GM18907 (cell line): ENCODE measurements at regions not wholly inside any gene's neighbourhood (a gene's known extent, or its start where the extent isn't known, plus 50 kb on each side); places are given as distances from the start of the nearest gene placed in this dataset.
"Not testable (repeated sequence)": the region's sequence is repeated elsewhere in the genome, so short reads cannot be mapped to it uniquely, and the experiment has no call there.

Experiments
- ATAC-seq: cut with Tn5 transposase; IDR thresholded peaks from one replicate; pipeline ENCODE4 v1.9.1; 2021; ENCODE audit warnings: mild to moderate bottlenecking, moderate library complexity; ENCODE audit not compliant: unreplicated experiment

DNA sequence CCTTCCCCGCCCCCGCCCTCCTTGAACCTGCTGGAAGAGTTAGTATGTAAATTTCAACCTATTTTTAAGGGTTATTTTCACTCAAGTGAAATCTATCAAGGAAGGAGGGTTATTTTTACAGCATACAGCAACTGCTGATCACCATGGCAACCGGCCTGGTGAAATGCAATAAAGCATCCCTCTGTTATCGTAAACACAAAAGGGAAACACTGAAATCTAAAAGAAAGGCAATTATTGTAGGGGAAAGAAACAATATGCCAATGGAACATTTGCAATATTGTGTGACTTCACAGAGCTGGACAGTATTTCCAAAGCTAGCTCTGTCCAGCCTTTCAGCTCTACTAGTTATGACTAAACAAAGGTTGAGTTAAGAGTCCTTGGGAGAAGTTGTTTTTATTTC, 588.3 kb upstream of the PBX1 start:
- ATAC-seq, result no peak

GRCh38 chr1:163973586-163973985, 585.4 kb upstream of the PBX1 start:
- no peak for ATAC-seq

- no peak for ATAC-seq
Measured at GRCh38 chr1:163974120-163974519, 584.9 kb upstream of the PBX1 start.

DNA sequence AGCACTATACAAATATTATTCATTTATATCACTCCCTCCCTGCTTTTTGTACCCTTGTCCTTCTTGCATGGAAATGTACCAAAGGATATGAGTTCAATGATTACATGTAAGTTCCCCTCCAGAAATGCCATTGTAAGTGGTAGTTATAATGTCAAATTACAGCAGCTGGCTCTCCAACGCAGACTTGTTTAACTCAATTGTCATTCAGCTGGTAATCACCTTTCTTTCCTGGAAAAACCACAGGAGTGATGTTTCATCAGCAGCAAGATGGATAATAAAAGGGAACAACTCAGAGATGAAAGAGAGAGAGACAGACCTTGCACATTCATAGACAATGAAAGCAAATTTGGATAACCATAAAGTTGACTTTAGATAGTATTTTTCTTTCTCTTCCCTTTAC, 578.6 kb upstream of the PBX1 start:
- no peak for ATAC-seq

GRCh38 chr1:163981500-163982030, 577.4 kb upstream of the PBX1 start:
- ATAC-seq, result no peak

GRCh38 chr1:163983097-163983496, 575.9 kb upstream of the PBX1 start:
- no peak for ATAC-seq

GRCh38 chr1:163985700-163986099, 573.3 kb upstream of the PBX1 start:
- no peak for ATAC-seq

DNA sequence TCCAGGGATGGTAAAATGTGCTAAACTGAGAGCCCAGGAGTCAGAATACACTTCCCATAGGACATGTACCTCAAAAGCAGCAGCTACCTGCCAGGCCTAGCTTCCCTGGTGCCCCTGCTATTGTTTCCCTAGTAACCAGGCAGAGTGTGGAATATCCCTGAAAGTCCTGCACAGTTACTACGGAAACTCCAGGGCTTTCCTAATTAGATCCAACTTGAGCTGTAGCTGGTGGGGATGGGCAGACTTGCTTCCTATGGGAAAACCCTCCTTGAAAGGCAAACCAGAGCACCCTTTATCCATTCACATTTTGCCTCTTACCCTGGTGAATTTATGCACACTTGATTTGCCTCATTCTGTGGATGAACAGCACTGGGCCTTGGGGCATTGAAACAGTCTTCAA, 559.9 kb upstream of the PBX1 start:
- no peak for ATAC-seq

- not testable (repeated sequence) for ATAC-seq
Measured at GRCh38 chr1:164006186-164006585, 552.8 kb upstream of the PBX1 start.

DNA sequence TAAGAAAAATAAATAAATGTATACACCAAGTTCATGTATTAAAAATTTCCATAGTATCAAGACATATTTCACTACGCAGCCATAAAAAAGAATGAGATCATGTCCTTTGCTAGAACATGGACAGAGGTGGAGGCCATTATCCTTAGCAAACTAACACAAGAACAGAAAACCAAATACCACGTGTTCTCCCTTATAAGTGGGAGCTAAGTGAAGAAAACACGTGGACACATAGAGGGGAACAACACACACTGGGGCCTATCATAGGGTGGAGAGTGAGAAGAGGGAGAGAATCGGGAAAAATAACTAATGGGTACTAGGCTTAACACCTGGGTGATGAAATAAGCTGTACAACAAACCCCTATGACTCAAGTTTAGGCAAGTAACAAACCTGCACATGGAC, 552.4 kb upstream of the PBX1 start:
- ATAC-seq, result no peak

- ATAC-seq, result no peak
Measured at GRCh38 chr1:164017239-164017638, 541.7 kb upstream of the PBX1 start.

- no peak for ATAC-seq
Measured at GRCh38 chr1:164020391-164020790, 538.6 kb upstream of the PBX1 start.

DNA sequence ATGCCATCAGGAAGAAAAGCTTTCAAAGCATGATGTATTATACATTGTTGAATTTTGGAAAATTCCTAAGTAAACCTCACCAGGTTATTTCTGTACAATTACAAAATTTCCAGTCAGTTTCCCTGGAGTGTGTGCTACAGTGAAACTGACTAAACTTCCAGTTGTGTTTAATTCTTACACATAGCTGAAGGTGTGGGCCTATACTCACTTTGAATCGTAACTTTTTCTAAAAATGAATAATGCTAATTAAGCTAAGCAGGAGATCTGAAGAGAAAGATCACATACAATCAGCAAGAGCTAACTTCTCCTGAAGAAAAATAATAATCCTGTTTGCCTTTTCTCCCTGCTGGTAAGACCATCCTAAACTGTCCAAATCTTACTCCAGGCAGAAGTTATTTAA, 537.2 kb upstream of the PBX1 start:
- no peak for ATAC-seq

- ATAC-seq, result no peak
Measured at GRCh38 chr1:164033782-164034181, 525.2 kb upstream of the PBX1 start.

- ATAC-seq, result no peak
Measured at GRCh38 chr1:164040754-164041153, 518.2 kb upstream of the PBX1 start.

GRCh38 chr1:164051782-164052181, 507.2 kb upstream of the PBX1 start:
- no peak for ATAC-seq

- ATAC-seq, result no peak
Measured at GRCh38 chr1:164054331-164054730, 504.7 kb upstream of the PBX1 start.

GRCh38 chr1:164058198-164058597, 500.8 kb upstream of the PBX1 start:
- ATAC-seq, result no peak

DNA sequence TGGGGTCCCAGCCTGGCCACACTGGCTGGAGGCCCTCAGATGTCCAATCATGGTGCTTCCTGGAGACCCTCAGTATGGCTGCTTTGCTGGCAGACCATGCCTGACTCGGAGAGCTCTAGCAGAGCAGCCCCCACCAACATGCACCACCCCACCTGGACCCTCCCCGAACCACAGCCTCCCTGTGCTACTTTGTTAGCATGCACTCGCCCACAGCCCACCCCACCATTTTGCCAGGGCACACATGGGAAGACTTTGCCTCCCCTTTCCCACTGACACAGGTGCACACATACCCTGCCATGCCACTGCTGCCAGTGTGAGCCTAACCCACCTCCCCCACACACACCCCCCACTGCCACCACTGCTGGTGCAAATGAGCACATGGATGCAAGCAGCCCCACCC, 497.5 kb upstream of the PBX1 start:
- ATAC-seq, result no peak

GRCh38 chr1:164064501-164064900, 494.5 kb upstream of the PBX1 start:
- no peak for ATAC-seq

DNA sequence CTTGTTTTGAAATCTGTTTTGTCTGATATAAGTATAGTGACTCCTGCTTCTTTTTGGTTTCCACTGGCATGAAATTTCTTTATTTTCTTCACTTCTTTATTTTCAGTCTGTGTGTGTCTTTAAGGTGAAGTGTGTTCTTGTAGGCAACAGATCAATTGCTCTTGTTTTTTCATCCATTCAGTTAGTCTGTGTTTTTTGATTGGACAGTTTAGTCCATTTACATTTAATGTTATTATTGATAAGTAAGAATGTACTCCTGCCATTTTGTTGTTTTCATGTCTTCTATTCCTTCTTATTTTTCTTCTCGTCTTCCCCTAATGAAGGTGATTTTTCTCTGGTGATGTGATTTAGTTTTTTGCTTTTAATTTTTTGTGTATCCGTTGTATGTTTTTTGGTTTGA, 487.7 kb upstream of the PBX1 start:
- no peak for ATAC-seq

DNA sequence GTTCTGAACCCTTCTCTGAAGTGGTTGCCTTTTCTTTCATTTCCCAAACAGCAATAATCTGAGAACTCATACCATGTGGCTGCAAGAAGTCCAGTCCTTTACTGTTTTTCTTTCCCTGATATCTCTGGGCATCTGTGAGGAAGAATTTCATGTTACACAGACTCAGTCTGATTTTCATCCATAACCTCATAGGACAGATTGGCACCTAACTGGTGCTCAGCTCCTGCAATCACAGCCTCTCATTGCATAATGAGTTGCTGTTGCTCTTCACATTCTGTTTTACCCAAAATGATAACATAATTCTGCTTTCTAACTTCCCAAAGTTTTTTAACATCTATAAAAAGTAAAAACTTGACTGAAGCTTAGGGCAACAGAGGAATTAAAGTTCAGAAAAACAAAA, 472.2 kb upstream of the PBX1 start:
- ATAC-seq, result no peak

DNA sequence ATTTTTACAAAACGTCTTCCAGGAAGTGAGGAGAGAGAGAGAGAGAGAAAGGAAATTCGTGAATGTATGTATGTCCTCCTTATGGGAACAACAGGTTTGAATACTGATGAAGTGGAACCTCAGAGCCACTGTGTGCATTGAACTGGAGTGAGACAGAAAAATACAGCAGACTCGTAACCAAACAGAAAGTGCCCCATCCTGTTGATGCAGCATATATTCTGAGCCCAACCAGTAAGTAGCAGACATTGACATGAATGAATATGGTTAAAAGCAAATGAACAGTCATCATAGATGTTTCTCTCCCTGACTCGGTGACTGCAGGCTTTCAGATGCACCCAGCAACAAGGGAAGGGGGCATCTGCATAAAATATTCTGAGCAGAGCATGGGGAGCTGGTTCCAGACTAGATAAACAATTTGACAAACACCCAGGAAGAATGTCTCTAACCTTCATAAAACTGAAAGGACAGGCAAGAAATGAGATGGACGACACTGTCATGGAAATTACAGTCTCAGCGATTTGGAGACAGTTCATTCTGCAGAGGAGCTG, 471.0 kb upstream of the PBX1 start:
- no peak for ATAC-seq
